Cardiac fibroblast (primary cell): ENCODE measurements at regions not wholly inside any gene's neighbourhood (a gene's known extent, or its start where the extent isn't known, plus 50 kb on each side); places are given as distances from the start of the nearest gene placed in this dataset.

Source experiments
- DNase-seq, 2 donors: peaks; one replicate each; pipeline versions ENCODE4 v3.0.0 to v3.0.0-alpha.2; 2010; ENCODE audit warnings: low read depth in 2 of 2
- H3K4me3 ChIP-seq, 2 donors: replicated peaks in 1 of 2; 1 replicate in 1 of 2; 2 replicates in 1 of 2; pipeline ENCODE4 v1.5.1; 2011; ENCODE audit warnings: low read depth in 2 of 2, low read length in 2 of 2, mild to moderate bottlenecking in 2 of 2, moderate library complexity in 1 of 2
- TF ChIP-seq, protein P1 (sequence below): IDR thresholded peaks from one replicate; pipeline ENCODE4 v1.5.1; 2011; ENCODE audit warnings: low read depth, mild to moderate bottlenecking, low read length, inconsistent platforms

DNA sequence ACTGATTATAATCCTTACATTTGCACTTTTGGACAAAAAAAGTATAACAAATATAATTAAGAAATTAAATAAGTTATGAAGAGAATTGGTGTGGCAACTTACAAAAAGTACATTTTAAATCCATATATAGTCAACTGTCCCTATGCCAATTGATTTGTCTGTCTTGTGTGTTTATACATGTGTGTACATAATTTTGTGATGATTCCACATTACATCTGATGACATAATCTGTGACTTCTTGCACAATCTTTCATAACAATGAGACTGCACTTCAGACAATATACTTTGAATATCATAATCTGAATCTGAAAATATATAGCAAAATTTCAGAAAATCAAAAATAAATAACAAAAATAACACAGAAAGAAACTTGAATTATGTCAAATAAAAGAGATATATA is 953.4 kb downstream of the FAT4 start:
- peak; percentile 29 to 78 for DNase-seq

GRCh38 chr4:126269106-126269505 is 954.4 kb downstream of the FAT4 start:
- H3K4me3 ChIP-seq, result no peak overlapping the region
- TF ChIP-seq, protein P1, sequence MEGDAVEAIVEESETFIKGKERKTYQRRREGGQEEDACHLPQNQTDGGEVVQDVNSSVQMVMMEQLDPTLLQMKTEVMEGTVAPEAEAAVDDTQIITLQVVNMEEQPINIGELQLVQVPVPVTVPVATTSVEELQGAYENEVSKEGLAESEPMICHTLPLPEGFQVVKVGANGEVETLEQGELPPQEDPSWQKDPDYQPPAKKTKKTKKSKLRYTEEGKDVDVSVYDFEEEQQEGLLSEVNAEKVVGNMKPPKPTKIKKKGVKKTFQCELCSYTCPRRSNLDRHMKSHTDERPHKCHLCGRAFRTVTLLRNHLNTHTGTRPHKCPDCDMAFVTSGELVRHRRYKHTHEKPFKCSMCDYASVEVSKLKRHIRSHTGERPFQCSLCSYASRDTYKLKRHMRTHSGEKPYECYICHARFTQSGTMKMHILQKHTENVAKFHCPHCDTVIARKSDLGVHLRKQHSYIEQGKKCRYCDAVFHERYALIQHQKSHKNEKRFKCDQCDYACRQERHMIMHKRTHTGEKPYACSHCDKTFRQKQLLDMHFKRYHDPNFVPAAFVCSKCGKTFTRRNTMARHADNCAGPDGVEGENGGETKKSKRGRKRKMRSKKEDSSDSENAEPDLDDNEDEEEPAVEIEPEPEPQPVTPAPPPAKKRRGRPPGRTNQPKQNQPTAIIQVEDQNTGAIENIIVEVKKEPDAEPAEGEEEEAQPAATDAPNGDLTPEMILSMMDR, result no peak
- DNase-seq, result peak; percentile 15 to 68

More for the DNA sequence above, 953.4 kb downstream of the FAT4 start:
- TF ChIP-seq, protein P1, result no peak
- no peak overlapping the region for H3K4me3 ChIP-seq

- H3K4me3 ChIP-seq, result no peak overlapping the region
- TF ChIP-seq, protein P1, result no peak
- DNase-seq, result peak in 1 of 2 donors; percentile 5
Observed at GRCh38 chr4:126271292-126271691, 956.5 kb downstream of the FAT4 start.

- no peak overlapping the region for H3K4me3 ChIP-seq
- no peak for DNase-seq
- TF ChIP-seq, protein P1, result no peak
Observed at GRCh38 chr4:126273746-126274145, 959.0 kb downstream of the FAT4 start.

- no peak overlapping the region for H3K4me3 ChIP-seq
- no peak for DNase-seq
- TF ChIP-seq, protein P1, result no peak
Observed at GRCh38 chr4:126291886-126292285, 977.1 kb downstream of the FAT4 start.

- DNase-seq, result no peak
- H3K4me3 ChIP-seq, result no peak overlapping the region
- TF ChIP-seq, protein P1, result no peak
Observed at GRCh38 chr4:126298271-126298670, 983.5 kb downstream of the FAT4 start.

- TF ChIP-seq, protein P1, result no peak
- DNase-seq, result peak; percentile 11 to 13
- H3K4me3 ChIP-seq, result no peak overlapping the region
Observed at GRCh38 chr4:126306152-126306869, 991.6 kb downstream of the FAT4 start.
